ENCODE measurements at regions not wholly inside any gene's neighbourhood (a gene's known extent, or its start where the extent isn't known, plus 50 kb on each side); places are given as distances from the start of the nearest gene placed in this dataset.

DNA sequence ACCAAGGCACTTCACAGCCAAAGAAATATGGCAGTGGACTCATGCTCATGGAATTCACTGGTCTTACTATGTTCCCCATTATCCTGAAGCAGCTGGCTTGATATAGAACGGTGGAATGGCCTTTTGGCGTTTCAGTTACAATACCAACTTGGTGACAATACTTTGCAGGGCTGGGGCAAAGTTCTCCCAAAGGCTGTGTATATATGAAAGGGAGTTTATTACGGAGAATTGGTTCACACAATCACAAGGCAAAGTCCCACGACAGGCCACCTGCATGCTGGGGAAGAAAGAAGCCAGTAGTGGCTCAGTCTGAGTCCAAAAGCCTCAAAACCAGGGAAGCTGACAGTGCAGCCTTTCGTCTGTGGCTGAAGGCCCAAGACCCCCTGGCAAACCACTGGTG is 50.8 kb upstream of the SMARCAD1 start:
- TF ChIP-seq EZH2phosphoT487 (IDR thresholded peaks at IDR 0.05; ENCODE audit: unreplicated experiment) (no peak), EZH2 (IDR thresholded peaks at IDR 0.05; ENCODE audit: low read depth, unreplicated experiment) (no peak)
- TF ChIP-seq, protein P1, sequence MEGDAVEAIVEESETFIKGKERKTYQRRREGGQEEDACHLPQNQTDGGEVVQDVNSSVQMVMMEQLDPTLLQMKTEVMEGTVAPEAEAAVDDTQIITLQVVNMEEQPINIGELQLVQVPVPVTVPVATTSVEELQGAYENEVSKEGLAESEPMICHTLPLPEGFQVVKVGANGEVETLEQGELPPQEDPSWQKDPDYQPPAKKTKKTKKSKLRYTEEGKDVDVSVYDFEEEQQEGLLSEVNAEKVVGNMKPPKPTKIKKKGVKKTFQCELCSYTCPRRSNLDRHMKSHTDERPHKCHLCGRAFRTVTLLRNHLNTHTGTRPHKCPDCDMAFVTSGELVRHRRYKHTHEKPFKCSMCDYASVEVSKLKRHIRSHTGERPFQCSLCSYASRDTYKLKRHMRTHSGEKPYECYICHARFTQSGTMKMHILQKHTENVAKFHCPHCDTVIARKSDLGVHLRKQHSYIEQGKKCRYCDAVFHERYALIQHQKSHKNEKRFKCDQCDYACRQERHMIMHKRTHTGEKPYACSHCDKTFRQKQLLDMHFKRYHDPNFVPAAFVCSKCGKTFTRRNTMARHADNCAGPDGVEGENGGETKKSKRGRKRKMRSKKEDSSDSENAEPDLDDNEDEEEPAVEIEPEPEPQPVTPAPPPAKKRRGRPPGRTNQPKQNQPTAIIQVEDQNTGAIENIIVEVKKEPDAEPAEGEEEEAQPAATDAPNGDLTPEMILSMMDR (conservative IDR thresholded peaks at IDR 0.05; ENCODE audit: low read depth in 2 of 2) = no peak
- TF ChIP-seq, protein P2, sequence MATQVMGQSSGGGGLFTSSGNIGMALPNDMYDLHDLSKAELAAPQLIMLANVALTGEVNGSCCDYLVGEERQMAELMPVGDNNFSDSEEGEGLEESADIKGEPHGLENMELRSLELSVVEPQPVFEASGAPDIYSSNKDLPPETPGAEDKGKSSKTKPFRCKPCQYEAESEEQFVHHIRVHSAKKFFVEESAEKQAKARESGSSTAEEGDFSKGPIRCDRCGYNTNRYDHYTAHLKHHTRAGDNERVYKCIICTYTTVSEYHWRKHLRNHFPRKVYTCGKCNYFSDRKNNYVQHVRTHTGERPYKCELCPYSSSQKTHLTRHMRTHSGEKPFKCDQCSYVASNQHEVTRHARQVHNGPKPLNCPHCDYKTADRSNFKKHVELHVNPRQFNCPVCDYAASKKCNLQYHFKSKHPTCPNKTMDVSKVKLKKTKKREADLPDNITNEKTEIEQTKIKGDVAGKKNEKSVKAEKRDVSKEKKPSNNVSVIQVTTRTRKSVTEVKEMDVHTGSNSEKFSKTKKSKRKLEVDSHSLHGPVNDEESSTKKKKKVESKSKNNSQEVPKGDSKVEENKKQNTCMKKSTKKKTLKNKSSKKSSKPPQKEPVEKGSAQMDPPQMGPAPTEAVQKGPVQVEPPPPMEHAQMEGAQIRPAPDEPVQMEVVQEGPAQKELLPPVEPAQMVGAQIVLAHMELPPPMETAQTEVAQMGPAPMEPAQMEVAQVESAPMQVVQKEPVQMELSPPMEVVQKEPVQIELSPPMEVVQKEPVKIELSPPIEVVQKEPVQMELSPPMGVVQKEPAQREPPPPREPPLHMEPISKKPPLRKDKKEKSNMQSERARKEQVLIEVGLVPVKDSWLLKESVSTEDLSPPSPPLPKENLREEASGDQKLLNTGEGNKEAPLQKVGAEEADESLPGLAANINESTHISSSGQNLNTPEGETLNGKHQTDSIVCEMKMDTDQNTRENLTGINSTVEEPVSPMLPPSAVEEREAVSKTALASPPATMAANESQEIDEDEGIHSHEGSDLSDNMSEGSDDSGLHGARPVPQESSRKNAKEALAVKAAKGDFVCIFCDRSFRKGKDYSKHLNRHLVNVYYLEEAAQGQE (IDR thresholded peaks at IDR 0.05; ENCODE audit: unreplicated experiment) = no peak

Data from GM23338 (cell line).